ENCODE measurements at regions not wholly inside any gene's neighbourhood (a gene's known extent, or its start where the extent isn't known, plus 50 kb on each side); places are given as distances from the start of the nearest gene placed in this dataset.
A peak's percentile ranks its signal among the peaks of the same experiment; 100 is the strongest.

DNA sequence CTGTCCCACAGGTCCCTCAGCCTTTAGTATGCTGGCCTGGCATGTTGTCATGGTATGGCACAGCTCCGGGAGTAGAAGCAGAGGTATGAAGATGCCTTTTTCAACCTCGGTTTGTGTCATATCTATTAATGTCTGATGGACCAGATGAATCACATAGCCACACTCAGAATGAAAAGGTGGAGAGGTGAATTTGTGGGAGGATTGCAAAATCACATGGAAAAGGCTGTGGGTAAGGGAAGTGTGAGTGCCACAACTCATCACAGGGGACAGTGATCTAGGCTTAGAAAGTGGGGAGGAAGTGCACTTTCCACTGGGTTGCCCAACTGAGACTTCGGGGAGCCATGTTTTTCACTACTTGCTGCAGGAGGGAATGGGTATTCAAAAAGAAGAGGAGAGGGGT, 190.7 kb downstream of the WDR11 start:
- H3K4me1 ChIP-seq = no peaks in the 10 kb centered on the region
- no peak overlapping the region for H3K27ac ChIP-seq
- H3K27me3 ChIP-seq = no peaks in the 10 kb centered on the region
- ATAC-seq = no peak
- no peaks in the 10 kb centered on the region for H3K9me3 ChIP-seq
- intact Hi-C loops (cut with DNase I) = no loop called here
- TF ChIP-seq, protein P1, sequence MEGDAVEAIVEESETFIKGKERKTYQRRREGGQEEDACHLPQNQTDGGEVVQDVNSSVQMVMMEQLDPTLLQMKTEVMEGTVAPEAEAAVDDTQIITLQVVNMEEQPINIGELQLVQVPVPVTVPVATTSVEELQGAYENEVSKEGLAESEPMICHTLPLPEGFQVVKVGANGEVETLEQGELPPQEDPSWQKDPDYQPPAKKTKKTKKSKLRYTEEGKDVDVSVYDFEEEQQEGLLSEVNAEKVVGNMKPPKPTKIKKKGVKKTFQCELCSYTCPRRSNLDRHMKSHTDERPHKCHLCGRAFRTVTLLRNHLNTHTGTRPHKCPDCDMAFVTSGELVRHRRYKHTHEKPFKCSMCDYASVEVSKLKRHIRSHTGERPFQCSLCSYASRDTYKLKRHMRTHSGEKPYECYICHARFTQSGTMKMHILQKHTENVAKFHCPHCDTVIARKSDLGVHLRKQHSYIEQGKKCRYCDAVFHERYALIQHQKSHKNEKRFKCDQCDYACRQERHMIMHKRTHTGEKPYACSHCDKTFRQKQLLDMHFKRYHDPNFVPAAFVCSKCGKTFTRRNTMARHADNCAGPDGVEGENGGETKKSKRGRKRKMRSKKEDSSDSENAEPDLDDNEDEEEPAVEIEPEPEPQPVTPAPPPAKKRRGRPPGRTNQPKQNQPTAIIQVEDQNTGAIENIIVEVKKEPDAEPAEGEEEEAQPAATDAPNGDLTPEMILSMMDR (IDR thresholded peaks at IDR 0.05) = no peak
- no peak overlapping the region for H3K4me3 ChIP-seq
- no peaks in the 10 kb centered on the region for H3K36me3 ChIP-seq
- DNase-seq = no peak

DNA sequence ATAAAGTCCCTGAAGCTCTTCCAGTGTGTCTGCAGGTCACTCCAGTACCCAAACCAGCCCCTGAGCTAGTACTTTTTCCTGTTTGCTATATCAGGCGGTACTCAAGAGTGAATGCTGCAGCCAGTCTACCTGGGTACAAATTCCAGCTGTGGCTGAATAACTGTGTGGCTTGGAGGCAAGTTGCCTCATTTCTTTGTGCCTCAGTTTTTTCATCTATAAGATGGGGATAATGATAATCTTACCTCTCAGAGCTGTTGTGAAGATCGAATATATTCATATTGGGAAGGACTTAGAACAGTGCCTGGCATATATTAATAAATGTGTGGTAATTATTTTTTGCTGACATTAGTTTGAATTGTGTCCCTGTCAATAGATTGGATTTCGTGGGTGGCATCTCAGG, 191.2 kb downstream of the WDR11 start:
- TF ChIP-seq, protein P1 (IDR thresholded peaks at IDR 0.05) = no peak
- ATAC-seq = no peak
- H3K4me1 ChIP-seq = no peaks in the 10 kb centered on the region
- no peak for DNase-seq
- intact Hi-C loops (cut with DNase I) = no loop called here
- no peak overlapping the region for H3K4me3 ChIP-seq
- no peaks in the 10 kb centered on the region for H3K27me3 ChIP-seq
- no peaks in the 10 kb centered on the region for H3K9me3 ChIP-seq
- no peak overlapping the region for H3K27ac ChIP-seq
- H3K36me3 ChIP-seq = no peaks in the 10 kb centered on the region

DNA sequence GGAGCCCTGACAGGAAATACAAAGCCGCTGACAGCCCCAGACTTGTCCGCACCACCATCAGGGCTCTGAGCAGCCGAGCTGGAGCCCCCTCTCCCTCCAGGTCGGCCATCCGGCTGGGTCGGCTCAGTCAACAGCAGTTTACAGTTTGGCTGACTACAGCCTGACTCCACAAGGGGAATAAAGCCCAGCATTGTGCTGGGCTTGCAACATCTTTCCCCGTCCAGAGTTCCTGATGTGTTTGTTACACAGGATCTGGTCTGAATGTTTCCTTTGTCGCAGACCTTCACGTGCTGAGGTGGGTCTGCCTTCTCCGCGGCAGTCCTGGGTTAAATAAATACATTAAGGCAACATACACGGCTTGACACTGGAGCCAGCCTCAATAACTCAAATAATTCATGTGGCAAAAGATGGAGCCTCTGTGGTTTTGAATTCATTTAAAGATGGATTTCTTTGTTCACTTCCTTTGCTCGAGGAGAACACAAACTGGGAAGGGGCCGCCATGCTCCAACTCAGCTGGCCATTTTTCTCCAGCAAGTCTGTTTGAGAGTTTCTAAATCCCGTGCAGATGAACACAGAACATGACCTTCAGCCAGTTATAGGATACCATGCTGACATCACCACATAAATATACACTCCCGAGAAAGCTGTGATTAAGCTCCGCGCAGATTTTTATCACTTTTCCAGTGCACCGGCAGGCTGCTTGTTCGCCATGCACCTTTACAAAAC, 192.1 kb downstream of the WDR11 start:
- no peaks in the 10 kb centered on the region for H3K27me3 ChIP-seq
- H3K27ac ChIP-seq = no peak overlapping the region
- DNase-seq = no peak
- no peaks in the 10 kb centered on the region for H3K4me1 ChIP-seq
- H3K36me3 ChIP-seq = no peaks in the 10 kb centered on the region
- intact Hi-C loops (cut with DNase I) = no loop called here
- peak; percentile 24 for ATAC-seq
- no peak overlapping the region for H3K4me3 ChIP-seq
- no peaks in the 10 kb centered on the region for H3K9me3 ChIP-seq
- TF ChIP-seq, protein P1 (IDR thresholded peaks at IDR 0.05) = no peak

GRCh38 chr10:121048749-121049148, 197.6 kb downstream of the WDR11 start:
- Histone ChIP-seq H3K27ac (no peak overlapping the region), H3K36me3 (no peaks in the 10 kb centered on the region), H3K4me3 (no peak overlapping the region), H3K4me1 (no peaks in the 10 kb centered on the region), H3K9me3 (no peaks in the 10 kb centered on the region), H3K27me3 (no peaks in the 10 kb centered on the region)
- intact Hi-C loops (cut with DNase I) = no loop called here
- no peak for ATAC-seq
- DNase-seq = no peak
- TF ChIP-seq, protein P1 (IDR thresholded peaks at IDR 0.05) = no peak

GRCh38 chr10:121049489-121049888, 198.3 kb downstream of the WDR11 start:
- ATAC-seq (no peak), DNase-seq (no peak)
- no peaks in the 10 kb centered on the region for H3K36me3 ChIP-seq
- TF ChIP-seq, protein P1 (IDR thresholded peaks at IDR 0.05) = no peak
- H3K4me1 ChIP-seq = no peaks in the 10 kb centered on the region
- no peak overlapping the region for H3K4me3 ChIP-seq
- H3K27ac ChIP-seq = no peak overlapping the region
- no peaks in the 10 kb centered on the region for H3K9me3 ChIP-seq
- intact Hi-C loops (cut with DNase I) = no loop called here
- no peaks in the 10 kb centered on the region for H3K27me3 ChIP-seq

GRCh38 chr10:121049923-121050322, 198.8 kb downstream of the WDR11 start:
- no peaks in the 10 kb centered on the region for H3K27me3 ChIP-seq
- TF ChIP-seq, protein P1 (IDR thresholded peaks at IDR 0.05) = no peak
- DNase-seq = no peak
- no peaks in the 10 kb centered on the region for H3K9me3 ChIP-seq
- no peaks in the 10 kb centered on the region for H3K4me1 ChIP-seq
- H3K36me3 ChIP-seq = no peaks in the 10 kb centered on the region
- no peak overlapping the region for H3K4me3 ChIP-seq
- no peak overlapping the region for H3K27ac ChIP-seq
- intact Hi-C loops (cut with DNase I) = no loop called here
- no peak for ATAC-seq

Measured in upper lobe of right lung (tissue), 1 donor.